Naive thymus-derived CD4-positive, alpha-beta T cell (primary cell): ENCODE measurements at regions not wholly inside any gene's neighbourhood (a gene's known extent, or its start where the extent isn't known, plus 50 kb on each side); places are given as distances from the start of the nearest gene placed in this dataset.

Experiments
- ATAC-seq: fragments of 150-1000 bp; cut with Tn5 transposase; 2 replicates; pipeline ENCODE4 v1.10.0; 2021; ENCODE audit warnings: mild to moderate bottlenecking, moderate library complexity
- CTCF ChIA-PET: fragments of 350-600 bp; sonication (Branson Sonifier 250); formaldehyde crosslinking; loops from one replicate; lab custom pipeline; 2021; ENCODE audit warnings: antibody characterized with exemption; lab: Charles Lee
- POLR2A ChIA-PET: fragments of 350-600 bp; sonication (Branson Sonifier 250); formaldehyde crosslinking; loops from one replicate; lab custom pipeline; 2021; ENCODE audit warnings: antibody characterized with exemption, inconsistent platforms; lab: Charles Lee
- DNase-seq, 9 donors: peaks; one replicate each; pipeline versions ENCODE4 v3.0.0 to v3.0.0-alpha.2; 2020 to 2022; ENCODE audit warnings: mixed read lengths in 1 of 9
- H3K27ac ChIP-seq: one replicate; pipeline ENCODE4 v1.7.0; 2013; ENCODE audit warnings: mild to moderate bottlenecking, low read depth, low read length, moderate library complexity
- H3K27me3 ChIP-seq, 2 donors: one replicate each; pipeline ENCODE4 v1.7.0; 2013; ENCODE audit warnings: low read length in 2 of 2, mild to moderate bottlenecking in 2 of 2, moderate library complexity in 2 of 2; ENCODE audit not compliant: control insufficient read depth in 2 of 2, insufficient read depth in 2 of 2
- H3K36me3 ChIP-seq, 3 experiments: 1 replicate in 2 of 3; 2 replicates in 1 of 3; pipeline ENCODE4 v1.7.0; 2013; ENCODE audit warnings: low read length in 3 of 3, mild to moderate bottlenecking in 3 of 3, moderate library complexity in 1 of 3; ENCODE audit not compliant: insufficient read depth in 3 of 3, control insufficient read depth in 2 of 3
- H3K4me1 ChIP-seq, 2 donors: one replicate each; pipeline ENCODE4 v1.7.0; 2013; ENCODE audit warnings: low read length in 2 of 2, mild to moderate bottlenecking in 2 of 2, moderate library complexity in 1 of 2; ENCODE audit not compliant: control insufficient read depth in 2 of 2, insufficient read depth in 2 of 2
- H3K4me3 ChIP-seq: 2 replicates; pipeline ENCODE4 v1.7.0; 2013; ENCODE audit warnings: mild to moderate bottlenecking, low read length
- H3K9me3 ChIP-seq, 3 experiments: 1 replicate in 2 of 3; 2 replicates in 1 of 3; pipeline ENCODE4 v1.7.0; 2013; ENCODE audit warnings: low read length in 3 of 3; ENCODE audit not compliant: control insufficient read depth in 2 of 3
- H3K27ac Mint-ChIP-seq, 9 donors: one replicate each; pipeline ENCODE4 v1.8.0; 2020 to 2022; ENCODE audit warnings: mixed read lengths in 9 of 9, mild to moderate bottlenecking in 8 of 9, moderate library complexity in 5 of 9, inconsistent platforms in 2 of 9
- H3K27me3 Mint-ChIP-seq, 5 donors: one replicate each; pipeline ENCODE4 v1.8.0; 2021 to 2022; ENCODE audit warnings: mixed read lengths in 5 of 5, mild to moderate bottlenecking in 1 of 5
- H3K36me3 Mint-ChIP-seq, 5 donors: one replicate each; pipeline ENCODE4 v1.8.0; 2020 to 2022; ENCODE audit warnings: mixed read lengths in 5 of 5, mild to moderate bottlenecking in 3 of 5, inconsistent platforms in 1 of 5
- H3K4me1 Mint-ChIP-seq, 7 donors: one replicate each; pipeline ENCODE4 v1.8.0; 2020 to 2022; ENCODE audit warnings: mixed read lengths in 7 of 7, mild to moderate bottlenecking in 3 of 7, inconsistent platforms in 1 of 7
- H3K4me3 Mint-ChIP-seq, 10 donors: one replicate each; pipeline ENCODE4 v1.8.0; 2020 to 2022; ENCODE audit warnings: mild to moderate bottlenecking in 10 of 10, mixed read lengths in 10 of 10, moderate library complexity in 6 of 10, inconsistent platforms in 2 of 10
- H3K9me3 Mint-ChIP-seq, 11 donors: one replicate each; pipeline ENCODE4 v1.8.0; 2020 to 2022; ENCODE audit warnings: mixed read lengths in 11 of 11, mild to moderate bottlenecking in 4 of 11, inconsistent platforms in 1 of 11, moderate library complexity in 1 of 11
- intact Hi-C, 2 donors: fragments of 100-400 bp; cut with micrococcal nuclease; formaldehyde crosslinking; loops; one replicate each; pipeline ENCODE4 v1.15.1; 2023

- H3K4me1 ChIP-seq, result no peaks in the 10 kb centered on the region
- H3K27me3 ChIP-seq, result no peaks in the 10 kb centered on the region
- ATAC-seq (no peak), DNase-seq (no peak)
- CTCF ChIA-PET, result no interaction called here
- H3K9me3 Mint-ChIP-seq, result peaks cover 0 to 13% (median 0%) of the 10 kb centered on the region in 11 donors
- no peak overlapping the region for H3K27ac ChIP-seq
- H3K4me1 Mint-ChIP-seq, result no peaks in the 10 kb centered on the region
- no peak overlapping the region for H3K4me3 Mint-ChIP-seq
- POLR2A ChIA-PET, result no interaction called here
- H3K36me3 Mint-ChIP-seq, result no peaks in the 10 kb centered on the region
- H3K4me3 ChIP-seq, result no peak overlapping the region
- no peaks in the 10 kb centered on the region for H3K9me3 ChIP-seq
- no peak overlapping the region for H3K27ac Mint-ChIP-seq
- intact Hi-C loops, result no loop called here
- no peaks in the 10 kb centered on the region for H3K36me3 ChIP-seq
- H3K27me3 Mint-ChIP-seq, result peaks cover 0 to 10% (median 0%) of the 10 kb centered on the region in 5 donors
These were observed 588.8 kb upstream of the PSMD7 start for GRCh38 chr16:73707863-73708262.

GRCh38 chr16:73703891-73704290 is 592.7 kb upstream of the PSMD7 start:
- H3K27me3 ChIP-seq, result no peaks in the 10 kb centered on the region
- H3K4me3 Mint-ChIP-seq, result no peak overlapping the region

GRCh38 chr16:73697336-73697735 is 599.3 kb upstream of the PSMD7 start:
- no peaks in the 10 kb centered on the region for H3K9me3 ChIP-seq
- Mint-ChIP-seq H3K9me3 (peaks cover 0 to 6% (median 3%) of the 10 kb centered on the region in 11 donors), H3K4me3 (no peak overlapping the region), H3K36me3 (no peaks in the 10 kb centered on the region), H3K27me3 (peaks cover 0 to 5% (median 0%) of the 10 kb centered on the region in 5 donors), H3K27ac (no peak overlapping the region), H3K4me1 (no peaks in the 10 kb centered on the region)
- H3K4me1 ChIP-seq, result no peaks in the 10 kb centered on the region
- no peaks in the 10 kb centered on the region for H3K36me3 ChIP-seq
- no peaks in the 10 kb centered on the region for H3K27me3 ChIP-seq
- DNase-seq, result no peak
- intact Hi-C loops, result no loop called here
- ChIA-PET CTCF (no interaction called here), POLR2A (no interaction called here)
- H3K4me3 ChIP-seq, result no peak overlapping the region
- no peak for ATAC-seq
- H3K27ac ChIP-seq, result no peak overlapping the region

More at GRCh38 chr16:73703891-73704290, 592.7 kb upstream of the PSMD7 start:
- no peaks in the 10 kb centered on the region for H3K36me3 ChIP-seq
- no peak for ATAC-seq
- ChIA-PET POLR2A (no interaction called here), CTCF (no interaction called here)
- no peak overlapping the region for H3K27ac ChIP-seq
- Mint-ChIP-seq H3K36me3 (no peaks in the 10 kb centered on the region), H3K27me3 (peaks cover 0 to 12% (median 5%) of the 10 kb centered on the region in 5 donors), H3K4me1 (no peaks in the 10 kb centered on the region), H3K27ac (no peak overlapping the region), H3K9me3 (peaks cover 0 to 7% (median 0%) of the 10 kb centered on the region in 11 donors)
- intact Hi-C loops, result no loop called here
- H3K9me3 ChIP-seq, result no peaks in the 10 kb centered on the region
- H3K4me3 ChIP-seq, result no peak overlapping the region
- no peaks in the 10 kb centered on the region for H3K4me1 ChIP-seq
- DNase-seq, result no peak

GRCh38 chr16:73692861-73693260 is 603.8 kb upstream of the PSMD7 start:
- Histone ChIP-seq H3K27me3 (no peaks in the 10 kb centered on the region), H3K4me1 (no peaks in the 10 kb centered on the region), H3K36me3 (no peaks in the 10 kb centered on the region), H3K4me3 (no peak overlapping the region), H3K9me3 (no peaks in the 10 kb centered on the region), H3K27ac (no peak overlapping the region)
- Mint-ChIP-seq H3K9me3 (peaks cover 0 to 9% (median 4%) of the 10 kb centered on the region in 11 donors), H3K4me3 (no peak overlapping the region), H3K36me3 (no peaks in the 10 kb centered on the region), H3K27ac (no peak overlapping the region), H3K27me3 (peaks cover 0 to 7% (median 0%) of the 10 kb centered on the region in 5 donors), H3K4me1 (no peaks in the 10 kb centered on the region)
- no peak for ATAC-seq
- DNase-seq, result no peak
- ChIA-PET POLR2A (no interaction called here), CTCF (no interaction called here)
- intact Hi-C loops, result no loop called here

GRCh38 chr16:73683804-73684203 is 612.8 kb upstream of the PSMD7 start:
- H3K4me3 ChIP-seq, result no peak overlapping the region
- intact Hi-C loops, result no loop called here
- Mint-ChIP-seq H3K36me3 (no peaks in the 10 kb centered on the region), H3K4me3 (no peak overlapping the region), H3K9me3 (peaks cover 0 to 7% (median 2%) of the 10 kb centered on the region in 11 donors), H3K27me3 (no peaks in the 10 kb centered on the region), H3K4me1 (no peaks in the 10 kb centered on the region), H3K27ac (no peak overlapping the region)
- H3K4me1 ChIP-seq, result no peaks in the 10 kb centered on the region
- POLR2A ChIA-PET, result no interaction called here
- no peaks in the 10 kb centered on the region for H3K36me3 ChIP-seq
- DNase-seq, result no peak
- no peaks in the 10 kb centered on the region for H3K9me3 ChIP-seq
- CTCF ChIA-PET, result no interaction called here
- H3K27ac ChIP-seq, result no peak overlapping the region
- ATAC-seq, result no peak
- H3K27me3 ChIP-seq, result no peaks in the 10 kb centered on the region

GRCh38 chr16:73672135-73672534 is 624.2 kb upstream of the ZFHX3 start:
- Histone ChIP-seq H3K9me3 (no peaks in the 10 kb centered on the region), H3K4me1 (no peaks in the 10 kb centered on the region), H3K27me3 (no peaks in the 10 kb centered on the region), H3K36me3 (no peaks in the 10 kb centered on the region), H3K27ac (no peak overlapping the region), H3K4me3 (no peak overlapping the region)
- ChIA-PET POLR2A (no interaction called here), CTCF (no interaction called here)
- no peaks in the 10 kb centered on the region for H3K4me1 Mint-ChIP-seq
- no peak overlapping the region for H3K27ac Mint-ChIP-seq
- intact Hi-C loops, result no loop called here
- DNase-seq, result no peak
- peaks cover 0 to 15% (median 8%) of the 10 kb centered on the region in 11 donors for H3K9me3 Mint-ChIP-seq
- peaks cover 0 to 20% (median 15%) of the 10 kb centered on the region in 5 donors for H3K27me3 Mint-ChIP-seq
- no peak overlapping the region for H3K4me3 Mint-ChIP-seq
- no peak for ATAC-seq
- H3K36me3 Mint-ChIP-seq, result no peaks in the 10 kb centered on the region
